ENCODE measurements at regions not wholly inside any gene's neighbourhood (a gene's known extent, or its start where the extent isn't known, plus 50 kb on each side); places are given as distances from the start of the nearest gene placed in this dataset.

- Histone ChIP-seq H3K27ac (no peak overlapping the region), H3K4me1 (ENCODE audit: insufficient read depth) (no peaks in the 10 kb centered on the region), H3K36me3 (no peaks in the 10 kb centered on the region), H3K4me3 (no peak overlapping the region), H3K9me3 (no peaks in the 10 kb centered on the region), H3K27me3 (no peaks in the 10 kb centered on the region)
- intact Hi-C loops (cut with DNase I), result no loop called here
- no peak for DNase-seq
- TF ChIP-seq CTCF (IDR thresholded peaks at IDR 0.05) (no peak), POLR2A (IDR thresholded peaks at IDR 0.05) (no peak)
- WGBS, 3 donors, result 97 to 100% (median 98%) methylated on average over 2 of the region's 2 CpGs
These were observed 177.2 kb downstream of the GPAM start for GRCh38 chr10:112006407-112006806.

- TF ChIP-seq CTCF (IDR thresholded peaks at IDR 0.05), result no peak
- TF ChIP-seq EP300 (IDR thresholded peaks at IDR 0.05), result no peak
- no peak for TF ChIP-seq POLR2A (IDR thresholded peaks at IDR 0.05)
- Histone ChIP-seq H3K9me3 (no peaks in the 10 kb centered on the region), H3K36me3 (no peaks in the 10 kb centered on the region), H3K27me3 (no peaks in the 10 kb centered on the region), H3K27ac (no peak overlapping the region), H3K4me3 (no peak overlapping the region), H3K4me1 (ENCODE audit: insufficient read depth) (no peaks in the 10 kb centered on the region)
- 76 to 78% (median 78%) methylated on average over 7 of the region's 7 CpGs for WGBS, 3 donors
- no peak for DNase-seq
- intact Hi-C loops (cut with DNase I), result no loop called here
These were observed 176.7 kb downstream of the GPAM start for GRCh38 chr10:112006831-112007230.

DNA sequence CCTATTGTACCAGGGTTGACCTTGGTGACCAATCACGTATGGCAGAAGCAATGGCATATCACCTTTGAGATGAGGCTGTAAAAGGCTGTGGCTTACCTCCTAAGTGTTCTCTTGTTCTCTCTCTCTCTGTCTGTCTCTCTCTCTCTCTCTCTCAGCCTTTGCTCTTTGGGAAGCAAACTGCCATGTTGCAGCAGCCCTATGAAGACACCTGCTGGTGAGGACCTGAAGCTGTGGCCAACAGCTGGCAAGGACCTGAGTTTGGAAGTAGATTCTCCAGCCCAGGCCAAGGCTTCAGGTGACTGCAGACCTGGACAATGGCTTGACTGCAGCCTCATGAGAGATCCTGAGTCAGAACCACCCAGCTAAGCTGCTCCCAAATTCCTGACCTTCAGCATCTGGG, 161.4 kb downstream of the GPAM start:
- Histone ChIP-seq H3K9me3 (no peaks in the 10 kb centered on the region), H3K27ac (no peak overlapping the region), H3K27me3 (no peaks in the 10 kb centered on the region), H3K36me3 (no peaks in the 10 kb centered on the region), H3K4me3 (no peak overlapping the region), H3K4me1 (ENCODE audit: insufficient read depth) (no peaks in the 10 kb centered on the region)
- WGBS, 3 donors, result 56 to 69% (median 59%) methylated on average over 1 of the region's 1 CpG
- no peak for DNase-seq
- intact Hi-C loops (cut with DNase I), result no loop called here
- TF ChIP-seq POLR2A (IDR thresholded peaks at IDR 0.05), result no peak
- TF ChIP-seq CTCF (IDR thresholded peaks at IDR 0.05), result no peak
- no peak for TF ChIP-seq EP300 (IDR thresholded peaks at IDR 0.05)

- no peak for DNase-seq
- H3K36me3 ChIP-seq, result no peaks in the 10 kb centered on the region
- no peak overlapping the region for H3K27ac ChIP-seq
- TF ChIP-seq EP300 (IDR thresholded peaks at IDR 0.05) (no peak), POLR2A (IDR thresholded peaks at IDR 0.05) (no peak), CTCF (IDR thresholded peaks at IDR 0.05) (no peak)
- H3K4me1 ChIP-seq (ENCODE audit: insufficient read depth), result no peaks in the 10 kb centered on the region
- no peak overlapping the region for H3K4me3 ChIP-seq
- H3K27me3 ChIP-seq, result no peaks in the 10 kb centered on the region
- no peaks in the 10 kb centered on the region for H3K9me3 ChIP-seq
- intact Hi-C loops (cut with DNase I), result no loop called here
These were observed 159.5 kb downstream of the GPAM start for GRCh38 chr10:112024079-112024478.

DNA sequence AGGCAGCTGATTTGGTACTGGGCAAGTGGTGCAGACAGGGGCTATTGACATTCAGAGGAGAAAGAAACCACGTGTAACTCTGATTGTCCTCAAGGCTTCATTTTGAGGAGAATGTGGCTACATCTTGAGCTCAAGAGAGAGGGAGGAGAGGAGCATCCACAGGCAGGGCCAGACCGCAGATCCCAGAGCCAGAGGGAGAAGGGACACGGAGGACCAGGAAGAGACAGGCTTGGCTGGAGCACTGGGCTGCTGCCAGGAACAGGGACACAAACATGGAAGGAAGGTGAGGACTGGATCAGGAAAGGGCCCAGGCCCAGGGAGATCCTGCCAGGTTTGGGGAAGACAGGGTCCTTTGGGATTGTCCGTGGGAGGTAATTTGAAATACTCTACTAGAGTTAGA, 158.3 kb downstream of the GPAM start:
- intact Hi-C loops (cut with DNase I), result no loop called here
- H3K36me3 ChIP-seq, result no peaks in the 10 kb centered on the region
- 79 to 91% (median 87%) methylated on average over 4 of the region's 4 CpGs for WGBS, 3 donors
- TF ChIP-seq EP300 (IDR thresholded peaks at IDR 0.05) (no peak), CTCF (IDR thresholded peaks at IDR 0.05) (no peak), POLR2A (IDR thresholded peaks at IDR 0.05) (no peak)
- H3K27me3 ChIP-seq, result no peaks in the 10 kb centered on the region
- H3K27ac ChIP-seq, result no peak overlapping the region
- DNase-seq, result no peak
- H3K4me1 ChIP-seq (ENCODE audit: insufficient read depth), result no peaks in the 10 kb centered on the region
- no peak overlapping the region for H3K4me3 ChIP-seq
- H3K9me3 ChIP-seq, result no peaks in the 10 kb centered on the region
